PC-9 (cell line): ENCODE measurements at regions not wholly inside any gene's neighbourhood (a gene's known extent, or its start where the extent isn't known, plus 50 kb on each side); places are given as distances from the start of the nearest gene placed in this dataset.

Source experiments
- BruUV-seq: library from RNA; stranded (reverse); fragments of 400-500 nt; replicated peaks from 2 replicates; lab custom pipeline; 2021; lab: Mats Ljungman, UMichigan
- CTCF ChIA-PET: fragments of 300-600 bp; sonication (Branson Sonifier 250); formaldehyde crosslinking; loops from one replicate; lab custom pipeline; 2022; ENCODE audit warnings: antibody characterized with exemption; lab: Charles Lee
- POLR2A ChIA-PET: fragments of 300-600 bp; sonication (Branson Sonifier 250); formaldehyde crosslinking; loops from one replicate; lab custom pipeline; 2022; ENCODE audit warnings: antibody characterized with exemption; ENCODE audit not compliant: unreplicated experiment; lab: Charles Lee
- DNase-seq, 2 experiments: peaks; one replicate each; pipeline versions ENCODE4 v3.0.0 to v3.0.0-alpha.2; 2015 to 2022; ENCODE audit warnings: mixed read lengths in 1 of 2
- H2AFZ ChIP-seq: fragments of 200-600 bp; sonication (generic); 2 replicates; pipeline ENCODE4 v1.8.1; 2017; ENCODE audit warnings: antibody characterized with exemption
- H3F3A ChIP-seq: fragments of 200-600 bp; sonication (generic); 2 replicates; pipeline ENCODE4 v1.8.1; 2017; ENCODE audit warnings: antibody characterized with exemption, mild to moderate bottlenecking, low read depth; ENCODE audit not compliant: insufficient read depth
- H3K27ac ChIP-seq: fragments of 200-600 bp; sonication (generic); 2 replicates; pipeline ENCODE4 v1.6.1; 2016; ENCODE audit warnings: mixed run types
- H3K27me3 ChIP-seq: fragments of 200-600 bp; sonication (generic); 2 replicates; pipeline ENCODE4 v1.6.1; 2016; ENCODE audit warnings: low read depth, mixed run types; ENCODE audit not compliant: insufficient read depth
- H3K36me3 ChIP-seq: fragments of 200-600 bp; sonication (generic); 2 replicates; pipeline ENCODE4 v1.6.1; 2016; ENCODE audit warnings: low read depth, mixed run types
- H3K4me1 ChIP-seq: fragments of 200-600 bp; sonication (generic); replicated peaks from 2 replicates; pipeline ENCODE4 v1.6.1; 2016; ENCODE audit warnings: mixed run types; ENCODE audit not compliant: insufficient read depth
- H3K4me2 ChIP-seq: fragments of 200-600 bp; sonication (generic); 2 replicates; pipeline ENCODE4 v1.6.1; 2017; ENCODE audit warnings: mixed run types
- H3K4me3 ChIP-seq: fragments of 200-600 bp; sonication (generic); 2 replicates; pipeline ENCODE4 v1.6.1; 2016; ENCODE audit warnings: mixed run types
- H3K79me2 ChIP-seq: fragments of 200-600 bp; sonication (generic); 2 replicates; pipeline ENCODE4 v1.6.1; 2017; ENCODE audit warnings: low read depth, mixed run types
- H3K9me2 ChIP-seq: fragments of 200-600 bp; sonication (generic); 2 replicates; pipeline ENCODE4 v1.8.1; 2017; ENCODE audit warnings: mild to moderate bottlenecking; ENCODE audit not compliant: insufficient read depth
- H3K9me3 ChIP-seq: fragments of 200-600 bp; sonication (generic); 2 replicates; pipeline ENCODE4 v1.8.1; 2016; ENCODE audit warnings: low read depth; ENCODE audit not compliant: insufficient read depth
- H4K20me1 ChIP-seq: fragments of 200-600 bp; sonication (generic); 2 replicates; pipeline ENCODE4 v1.8.1; 2017; ENCODE audit not compliant: insufficient read depth
- CTCF ChIP-seq: fragments of 200-600 bp; sonication (generic); conservative IDR thresholded peaks from 2 replicates; pipeline ENCODE4 v1.6.1; 2017; ENCODE audit warnings: mixed run types, antibody characterized with exemption, mild to moderate bottlenecking, moderate library complexity
- EZH2 ChIP-seq: fragments of 200-600 bp; sonication (generic); IDR thresholded peaks from 2 replicates; pipeline ENCODE4 v1.8.0; 2017; ENCODE audit warnings: antibody characterized with exemption, low read depth
- intact Hi-C: fragments of 100-400 bp; cut with micrococcal nuclease; formaldehyde crosslinking; loops from one replicate; pipeline ENCODE4 v1.10.0; 2022; ENCODE audit not compliant: unreplicated experiment

- CTCF ChIA-PET = no interaction called here
- intact Hi-C loops = no loop called here
- H3F3A ChIP-seq = no peaks in the 10 kb centered on the region
- H3K4me3 ChIP-seq = no peak overlapping the region
- no peak overlapping the region for H2AFZ ChIP-seq
- POLR2A ChIA-PET = no interaction called here
- H3K9me2 ChIP-seq = no peaks in the 10 kb centered on the region; the same call in 1 of the 2 replicates
- TF ChIP-seq EZH2 = no peak
- no peak for TF ChIP-seq CTCF
- BruUV-seq = no TSS peak
- H3K4me2 ChIP-seq = no peak overlapping the region
- no peaks in the 10 kb centered on the region for H3K27me3 ChIP-seq
- DNase-seq = no peak
- no peaks in the 10 kb centered on the region for H4K20me1 ChIP-seq
- H3K36me3 ChIP-seq = no peaks in the 10 kb centered on the region
- H3K9me3 ChIP-seq = no peaks in the 10 kb centered on the region
- H3K79me2 ChIP-seq = no peaks in the 10 kb centered on the region
- no peak overlapping the region for H3K27ac ChIP-seq
- no peaks in the 10 kb centered on the region for H3K4me1 ChIP-seq
Observed at GRCh38 chr5:106508894-106509293, 1161.8 kb downstream of the EFNA5 start.

- no peaks in the 10 kb centered on the region for H3F3A ChIP-seq
- no peaks in the 10 kb centered on the region for H3K27me3 ChIP-seq
- H3K4me1 ChIP-seq = no peaks in the 10 kb centered on the region
- BruUV-seq = no TSS peak
- no peak for DNase-seq
- H3K4me3 ChIP-seq = no peak overlapping the region
- H3K79me2 ChIP-seq = no peaks in the 10 kb centered on the region
- H4K20me1 ChIP-seq = no peaks in the 10 kb centered on the region
- no peaks in the 10 kb centered on the region for H3K9me2 ChIP-seq
- H3K9me3 ChIP-seq = no peaks in the 10 kb centered on the region
- intact Hi-C loops = no loop called here
- POLR2A ChIA-PET = no interaction called here
- no peaks in the 10 kb centered on the region for H3K36me3 ChIP-seq
- no peak overlapping the region for H2AFZ ChIP-seq
- CTCF ChIA-PET = no interaction called here
- H3K27ac ChIP-seq = no peak overlapping the region
- no peak for TF ChIP-seq EZH2
- no peak for TF ChIP-seq CTCF
- no peak overlapping the region for H3K4me2 ChIP-seq
Observed at GRCh38 chr5:106493910-106494309, 1176.8 kb downstream of the EFNA5 start.

GRCh38 chr5:106489004-106489403, 1181.7 kb downstream of the EFNA5 start:
- intact Hi-C loops = no loop called here
- CTCF ChIA-PET = no interaction called here

More at GRCh38 chr5:106489004-106489403, 1181.7 kb downstream of the EFNA5 start:
- no peak for DNase-seq
- Histone ChIP-seq H3F3A (no peaks in the 10 kb centered on the region), H3K36me3 (no peaks in the 10 kb centered on the region), H3K27ac (no peak overlapping the region), H3K79me2 (no peaks in the 10 kb centered on the region), H3K9me2 (no peaks in the 10 kb centered on the region), H3K27me3 (no peaks in the 10 kb centered on the region), H3K4me3 (no peak overlapping the region), H2AFZ (no peak overlapping the region), H3K4me2 (no peak overlapping the region), H3K4me1 (no peaks in the 10 kb centered on the region), H3K9me3 (no peaks in the 10 kb centered on the region), H4K20me1 (no peaks in the 10 kb centered on the region)
- BruUV-seq = no TSS peak
- POLR2A ChIA-PET = no interaction called here
- TF ChIP-seq EZH2 = no peak
- TF ChIP-seq CTCF = no peak
